Activated CD4-positive, alpha-beta T cell treated with anti-CD3 and anti-CD28 coated beads for 36 hours (primary cell): ENCODE measurements at regions not wholly inside any gene's neighbourhood (a gene's known extent, or its start where the extent isn't known, plus 50 kb on each side); places are given as distances from the start of the nearest gene placed in this dataset.

Source experiments
- ATAC-seq: fragments of 200-7000 bp; cut with Tn5 transposase; one replicate; pipeline ENCODE4 v1.10.0; 2021; ENCODE audit warnings: mild to moderate bottlenecking, moderate library complexity
- CTCF ChIA-PET: fragments of 350-600 bp; sonication (Branson Sonifier 250); formaldehyde crosslinking; loops from one replicate; lab custom pipeline; 2021; ENCODE audit warnings: antibody characterized with exemption; lab: Charles Lee
- POLR2A ChIA-PET: fragments of 350-600 bp; sonication (Branson Sonifier 250); formaldehyde crosslinking; loops from one replicate; lab custom pipeline; 2021; ENCODE audit warnings: antibody characterized with exemption, inconsistent platforms; lab: Charles Lee
- DNase-seq: peaks from one replicate; pipeline ENCODE4 v3.0.0-alpha.2; 2020
- H3K27ac Mint-ChIP-seq: one replicate; pipeline ENCODE4 v1.8.0; 2021; ENCODE audit warnings: mixed read lengths
- H3K27me3 Mint-ChIP-seq: one replicate; pipeline ENCODE4 v1.8.0; 2021; ENCODE audit warnings: mixed read lengths
- H3K36me3 Mint-ChIP-seq: one replicate; pipeline ENCODE4 v1.8.0; 2021; ENCODE audit warnings: low read depth, mixed read lengths
- H3K4me1 Mint-ChIP-seq: one replicate; pipeline ENCODE4 v1.8.0; 2021; ENCODE audit warnings: mixed read lengths
- H3K4me3 Mint-ChIP-seq: one replicate; pipeline ENCODE4 v1.8.0; 2021; ENCODE audit warnings: mild to moderate bottlenecking, moderate library complexity, mixed read lengths
- H3K9me3 Mint-ChIP-seq: one replicate; pipeline ENCODE4 v1.8.0; 2021; ENCODE audit warnings: low read depth, mixed read lengths
- intact Hi-C, 2 experiments: fragments of 100-400 bp; cut with DNase I in 1 of 2; cut with micrococcal nuclease in 1 of 2; formaldehyde crosslinking; loops; one replicate each; pipeline versions ENCODE4 v1.14.2 to v1.15.1; 2022 to 2024; cut with DNase I, micrococcal nuclease

DNA sequence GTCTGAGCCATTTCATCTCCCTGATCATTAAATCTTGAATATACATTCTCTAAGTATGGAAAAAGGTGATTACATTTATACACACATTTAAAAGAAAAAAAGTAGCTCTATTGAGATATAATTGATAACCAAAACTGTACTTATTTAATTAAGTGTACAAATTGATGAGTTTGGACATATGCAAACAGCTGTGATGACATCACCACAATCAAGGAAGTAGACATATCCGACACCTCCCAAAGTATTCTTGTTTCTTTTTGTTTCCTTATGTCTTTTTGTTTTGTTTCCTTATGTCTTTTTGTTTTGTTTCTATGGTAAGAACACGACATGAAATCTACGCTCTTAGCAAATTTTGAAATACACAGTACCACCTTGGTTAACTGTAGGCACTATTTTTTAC, 1393.9 kb upstream of the MIR17HG start:
- Mint-ChIP-seq H3K27me3 (no peaks in the 10 kb centered on the region), H3K4me3 (no peak overlapping the region), H3K27ac (no peak overlapping the region), H3K36me3 (no peaks in the 10 kb centered on the region), H3K4me1 (no peaks in the 10 kb centered on the region), H3K9me3 (peaks cover 8% of the 10 kb centered on the region)
- intact Hi-C loops: no loop called here
- DNase-seq: no peak
- ChIA-PET CTCF (no interaction called here), POLR2A (no interaction called here)
- no peak for ATAC-seq

- H3K27me3 Mint-ChIP-seq: no peaks in the 10 kb centered on the region
- H3K9me3 Mint-ChIP-seq: peaks cover 12% of the 10 kb centered on the region
- intact Hi-C loops: no loop called here
- DNase-seq (no peak), ATAC-seq (no peak)
- no peak overlapping the region for H3K4me3 Mint-ChIP-seq
- H3K27ac Mint-ChIP-seq: no peak overlapping the region
- H3K4me1 Mint-ChIP-seq: no peaks in the 10 kb centered on the region
- no peaks in the 10 kb centered on the region for H3K36me3 Mint-ChIP-seq
- POLR2A ChIA-PET: no interaction called here
- CTCF ChIA-PET: no interaction called here
Measured at GRCh38 chr13:89955773-89956172, 1391.7 kb upstream of the MIR17HG start.

DNA sequence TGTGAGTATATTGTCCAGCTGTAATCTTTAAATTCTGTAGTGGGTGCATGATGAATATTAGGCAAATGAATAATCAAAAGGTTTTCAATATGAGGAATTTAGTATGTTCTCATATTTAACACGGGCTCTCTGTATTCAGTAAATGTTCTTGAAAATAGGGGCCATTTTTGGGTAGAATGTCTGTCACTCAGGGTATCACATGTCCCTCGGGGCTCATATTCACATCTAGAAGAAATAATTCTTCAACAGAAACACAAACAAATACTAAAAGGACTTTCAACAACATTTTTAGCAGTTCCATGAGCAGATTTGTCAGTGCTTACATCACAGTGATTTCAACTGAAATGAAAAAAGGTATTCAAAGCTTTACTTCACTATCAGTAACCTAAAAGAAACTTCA, 1388.4 kb upstream of the MIR17HG start:
- Mint-ChIP-seq H3K27me3 (no peaks in the 10 kb centered on the region), H3K4me1 (no peaks in the 10 kb centered on the region), H3K4me3 (no peak overlapping the region), H3K9me3 (peaks cover 10% of the 10 kb centered on the region), H3K27ac (no peak overlapping the region), H3K36me3 (no peaks in the 10 kb centered on the region)
- no peak for ATAC-seq
- CTCF ChIA-PET: no interaction called here
- intact Hi-C loops: no loop called here
- POLR2A ChIA-PET: no interaction called here
- DNase-seq: no peak

GRCh38 chr13:89965252-89965651, 1382.2 kb upstream of the MIR17HG start:
- ChIA-PET POLR2A (no interaction called here), CTCF (interaction anchor here (0.7 kb wide), 1 partner anchor 143 kb away, joined by 4 read pairs; no protein-coding TSS in a partner anchor)
- Mint-ChIP-seq H3K9me3 (no peaks in the 10 kb centered on the region), H3K4me1 (no peaks in the 10 kb centered on the region), H3K36me3 (no peaks in the 10 kb centered on the region), H3K4me3 (no peak overlapping the region), H3K27me3 (no peaks in the 10 kb centered on the region), H3K27ac (no peak overlapping the region)
- intact Hi-C loops: no loop called here
- no peak for ATAC-seq
- no peak for DNase-seq

- ATAC-seq (no peak), DNase-seq (no peak)
- Mint-ChIP-seq H3K27ac (no peak overlapping the region), H3K27me3 (no peaks in the 10 kb centered on the region), H3K4me1 (no peaks in the 10 kb centered on the region), H3K36me3 (no peaks in the 10 kb centered on the region), H3K9me3 (no peaks in the 10 kb centered on the region), H3K4me3 (no peak overlapping the region)
- ChIA-PET CTCF (no interaction called here), POLR2A (no interaction called here)
- intact Hi-C loops: no loop called here
Measured at GRCh38 chr13:89966524-89966923, 1381.0 kb upstream of the MIR17HG start.

DNA sequence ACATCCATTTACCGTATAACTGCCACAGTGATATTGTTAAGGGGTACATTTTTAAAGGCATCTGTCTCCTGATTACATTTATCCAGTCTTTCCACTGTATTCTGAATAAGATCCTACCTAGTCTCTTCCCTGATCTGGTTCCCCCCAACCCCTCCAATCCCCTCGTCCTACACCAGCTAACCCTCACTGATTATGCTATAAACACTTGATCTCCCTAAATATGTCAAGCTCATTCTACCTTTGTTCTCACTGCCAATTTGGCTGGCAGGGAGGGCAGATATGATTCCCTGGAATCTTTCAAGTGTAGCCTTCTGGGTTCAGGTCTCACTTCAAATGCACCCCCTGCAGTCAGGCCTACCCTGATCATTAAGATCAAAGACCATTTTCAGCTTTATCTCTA, 1379.8 kb upstream of the MIR17HG start:
- Mint-ChIP-seq H3K27me3 (no peaks in the 10 kb centered on the region), H3K4me3 (no peak overlapping the region), H3K9me3 (no peaks in the 10 kb centered on the region), H3K36me3 (no peaks in the 10 kb centered on the region), H3K27ac (no peak overlapping the region), H3K4me1 (no peaks in the 10 kb centered on the region)
- intact Hi-C loops: no loop called here
- ChIA-PET CTCF (no interaction called here), POLR2A (no interaction called here)
- ATAC-seq: no peak
- DNase-seq: no peak

GRCh38 chr13:89968470-89968869, 1379.0 kb upstream of the MIR17HG start:
- intact Hi-C loops: no loop called here
- CTCF ChIA-PET: no interaction called here
- no peaks in the 10 kb centered on the region for H3K4me1 Mint-ChIP-seq
- H3K36me3 Mint-ChIP-seq: no peaks in the 10 kb centered on the region
- ATAC-seq (no peak), DNase-seq (no peak)
- no peak overlapping the region for H3K27ac Mint-ChIP-seq
- POLR2A ChIA-PET: no interaction called here
- no peak overlapping the region for H3K4me3 Mint-ChIP-seq
- H3K9me3 Mint-ChIP-seq: no peaks in the 10 kb centered on the region
- H3K27me3 Mint-ChIP-seq: no peaks in the 10 kb centered on the region

- Mint-ChIP-seq H3K4me1 (no peaks in the 10 kb centered on the region), H3K36me3 (no peaks in the 10 kb centered on the region), H3K27me3 (no peaks in the 10 kb centered on the region), H3K9me3 (peaks cover 3% of the 10 kb centered on the region), H3K4me3 (no peak overlapping the region), H3K27ac (no peak overlapping the region)
- ChIA-PET POLR2A (no interaction called here), CTCF (no interaction called here)
- no peak for DNase-seq
- intact Hi-C loops: no loop called here
- ATAC-seq: no peak
Measured at GRCh38 chr13:89970353-89970709, 1377.2 kb upstream of the MIR17HG start.

DNA sequence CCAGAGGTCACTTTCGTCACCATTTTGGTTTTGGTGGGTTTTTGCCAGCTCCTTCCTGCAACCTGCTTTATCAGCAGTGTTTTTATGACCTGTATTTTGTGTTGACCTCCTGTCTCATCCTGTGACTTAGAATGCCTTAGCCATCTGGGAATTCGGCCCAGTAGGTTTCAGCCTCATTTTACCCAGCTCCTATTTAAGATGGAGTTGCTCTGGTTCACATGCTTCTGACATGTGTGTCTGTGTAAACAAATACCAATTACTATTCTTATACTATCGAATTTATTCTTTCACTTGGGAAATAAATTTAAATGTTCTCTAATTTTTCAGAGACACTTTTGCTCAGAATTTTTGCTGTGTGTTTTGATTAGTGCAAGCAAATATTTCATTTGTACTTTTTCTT, 1370.3 kb upstream of the MIR17HG start:
- no peak for ATAC-seq
- Mint-ChIP-seq H3K27ac (no peak overlapping the region), H3K9me3 (peaks cover 5% of the 10 kb centered on the region), H3K27me3 (no peaks in the 10 kb centered on the region), H3K4me3 (no peak overlapping the region), H3K4me1 (no peaks in the 10 kb centered on the region), H3K36me3 (no peaks in the 10 kb centered on the region)
- ChIA-PET CTCF (interaction anchor here (0.6 kb wide), 1 partner anchor 1402 kb away, joined by 3 read pairs; no protein-coding TSS in a partner anchor), POLR2A (no interaction called here)
- intact Hi-C loops: no loop called here
- no peak for DNase-seq

DNA sequence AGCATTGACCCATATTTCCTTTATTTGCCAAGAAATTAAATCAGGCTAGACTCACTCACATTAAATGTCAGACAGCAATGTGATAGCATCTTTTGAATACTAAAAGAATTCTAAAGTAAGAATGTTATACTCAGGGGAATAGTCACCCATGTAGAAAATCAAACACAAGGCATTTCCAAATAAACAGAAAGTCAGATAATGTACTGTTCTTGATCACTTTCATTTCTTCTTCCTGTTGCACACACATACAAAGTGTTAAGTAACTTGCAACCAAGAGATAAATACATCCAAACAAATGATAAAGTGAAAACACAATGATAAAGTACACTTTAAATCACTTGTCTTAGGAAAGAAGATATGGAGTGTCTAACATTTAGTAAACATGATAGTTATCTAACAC, 1366.6 kb upstream of the MIR17HG start:
- ATAC-seq (no peak), DNase-seq (no peak)
- Mint-ChIP-seq H3K36me3 (no peaks in the 10 kb centered on the region), H3K27me3 (no peaks in the 10 kb centered on the region), H3K9me3 (peaks cover 2% of the 10 kb centered on the region), H3K4me1 (no peaks in the 10 kb centered on the region), H3K27ac (no peak overlapping the region), H3K4me3 (no peak overlapping the region)
- ChIA-PET POLR2A (no interaction called here), CTCF (no interaction called here)
- intact Hi-C loops: no loop called here

DNA sequence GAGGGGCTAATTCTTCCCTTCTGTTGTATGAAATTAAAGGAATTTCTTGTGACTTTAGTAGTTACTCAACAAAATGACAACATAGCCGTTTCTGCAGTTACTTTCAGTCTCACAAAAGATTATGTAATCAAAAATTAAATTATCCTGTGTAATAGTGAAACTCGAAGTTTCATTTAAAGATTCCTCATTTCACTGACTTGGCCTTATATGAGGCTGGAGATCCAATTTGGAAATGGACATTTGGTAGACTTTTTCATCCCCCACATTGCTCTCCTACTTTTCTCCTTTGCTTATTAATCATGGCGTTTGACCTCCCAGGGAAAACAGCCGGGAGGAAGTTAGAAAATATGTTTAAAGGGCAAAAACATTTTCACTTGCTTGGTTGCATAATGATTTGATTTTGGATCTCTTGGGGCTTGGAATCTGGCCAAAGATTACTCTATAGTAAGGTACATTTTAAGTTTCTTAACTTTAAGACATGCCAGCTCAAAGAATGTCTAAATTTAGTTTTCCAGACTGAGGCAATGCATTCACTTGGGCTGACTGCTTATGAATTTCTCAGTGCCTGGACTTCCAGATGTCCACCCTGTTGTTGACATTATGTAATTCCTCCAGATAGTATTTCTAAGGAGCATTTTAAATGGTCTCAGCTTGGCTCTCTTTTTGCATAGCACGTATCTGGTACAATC, 1364.9 kb upstream of the MIR17HG start:
- H3K4me3 Mint-ChIP-seq: no peak overlapping the region
- ATAC-seq: no peak
- intact Hi-C loops: no loop called here
- no peaks in the 10 kb centered on the region for H3K4me1 Mint-ChIP-seq
- POLR2A ChIA-PET: no interaction called here
- no peaks in the 10 kb centered on the region for H3K27me3 Mint-ChIP-seq
- DNase-seq: no peak
- H3K9me3 Mint-ChIP-seq: peaks cover 2% of the 10 kb centered on the region
- no peaks in the 10 kb centered on the region for H3K36me3 Mint-ChIP-seq
- H3K27ac Mint-ChIP-seq: no peak overlapping the region
- CTCF ChIA-PET: no interaction called here

DNA sequence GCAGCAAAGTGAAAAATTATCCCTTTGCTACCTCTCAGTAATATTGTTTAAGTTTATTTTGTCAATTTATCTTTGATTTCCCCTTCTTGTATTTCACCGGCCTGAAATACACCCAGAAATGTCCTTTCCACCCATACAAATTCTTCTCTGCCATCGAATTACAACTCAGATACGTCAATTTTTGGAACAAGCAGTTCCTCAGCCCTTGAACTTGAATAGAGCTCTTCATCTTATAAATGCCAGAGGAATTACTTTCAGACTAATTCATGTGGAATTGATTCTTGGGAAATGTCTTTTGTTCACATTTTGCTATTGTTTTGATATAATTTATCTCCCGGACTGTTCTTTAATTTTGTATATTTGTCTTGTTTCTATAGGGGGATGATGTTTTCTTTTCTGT, 1359.3 kb upstream of the MIR17HG start:
- H3K4me3 Mint-ChIP-seq: no peak overlapping the region
- CTCF ChIA-PET: no interaction called here
- DNase-seq (no peak), ATAC-seq (no peak)
- intact Hi-C loops: no loop called here
- H3K4me1 Mint-ChIP-seq: no peaks in the 10 kb centered on the region
- POLR2A ChIA-PET: no interaction called here
- H3K27ac Mint-ChIP-seq: no peak overlapping the region
- H3K27me3 Mint-ChIP-seq: no peaks in the 10 kb centered on the region
- peaks cover 1% of the 10 kb centered on the region for H3K9me3 Mint-ChIP-seq
- no peaks in the 10 kb centered on the region for H3K36me3 Mint-ChIP-seq

DNA sequence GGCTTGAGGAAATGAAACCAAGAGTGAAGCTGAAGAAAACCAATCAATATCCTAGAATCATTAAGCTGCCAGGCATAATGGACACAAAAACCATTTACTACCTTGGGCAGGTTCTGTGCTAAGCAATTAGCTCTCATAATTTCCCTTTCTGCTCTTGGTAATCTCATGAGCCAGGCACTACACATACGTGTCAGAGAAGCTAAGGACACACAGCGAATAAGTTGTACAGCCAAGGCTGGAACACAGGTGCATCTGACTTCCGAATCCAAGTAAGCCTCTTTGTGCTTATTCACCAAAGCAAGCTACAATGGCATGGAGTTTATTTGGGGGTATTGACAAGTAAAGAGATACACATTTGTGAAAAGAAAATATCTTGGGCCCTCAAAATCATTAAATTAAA, 1343.9 kb upstream of the MIR17HG start:
- CTCF ChIA-PET: no interaction called here
- Mint-ChIP-seq H3K27me3 (no peaks in the 10 kb centered on the region), H3K27ac (no peak overlapping the region), H3K36me3 (no peaks in the 10 kb centered on the region), H3K4me3 (no peak overlapping the region), H3K4me1 (no peaks in the 10 kb centered on the region), H3K9me3 (peaks cover 18% of the 10 kb centered on the region)
- ATAC-seq (no peak), DNase-seq (no peak)
- POLR2A ChIA-PET: no interaction called here
- intact Hi-C loops: no loop called here
